GM18909 (cell line): ENCODE measurements at regions not wholly inside any gene's neighbourhood (a gene's known extent, or its start where the extent isn't known, plus 50 kb on each side); places are given as distances from the start of the nearest gene placed in this dataset.
A peak's percentile ranks its signal among the peaks of the same experiment; 100 is the strongest.
"Not testable (repeated sequence)": the region's sequence is repeated elsewhere in the genome, so short reads cannot be mapped to it uniquely, and the experiment has no call there.

Experiments
- ATAC-seq: cut with Tn5 transposase; IDR thresholded peaks from one replicate; pipeline ENCODE4 v1.9.1; 2021; ENCODE audit warnings: mild to moderate bottlenecking; ENCODE audit not compliant: unreplicated experiment, poor library complexity

DNA sequence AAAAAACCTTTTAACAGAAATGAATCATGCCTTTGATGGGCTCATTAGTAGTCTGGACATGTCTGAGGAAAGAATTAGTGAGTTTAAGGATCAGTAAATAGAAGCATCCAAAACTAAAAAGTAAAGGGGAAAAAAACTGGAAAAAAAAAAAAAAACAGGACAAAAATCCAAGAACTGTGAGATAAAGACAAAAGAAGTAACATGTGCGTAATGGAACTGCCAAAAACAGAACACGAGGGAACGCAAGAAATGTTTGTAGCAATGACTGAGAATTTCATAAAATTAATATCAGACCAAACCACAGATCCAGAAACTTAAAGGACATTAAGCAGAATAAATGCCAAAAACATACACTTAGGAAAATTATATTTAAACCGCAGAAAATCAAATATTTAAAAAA lies 77.4 kb downstream of the MS4A13 start:
- ATAC-seq: no peak

GRCh38 chr11:60594998-60595642 lies 79.9 kb downstream of the MS4A13 start:
- ATAC-seq: no peak

DNA sequence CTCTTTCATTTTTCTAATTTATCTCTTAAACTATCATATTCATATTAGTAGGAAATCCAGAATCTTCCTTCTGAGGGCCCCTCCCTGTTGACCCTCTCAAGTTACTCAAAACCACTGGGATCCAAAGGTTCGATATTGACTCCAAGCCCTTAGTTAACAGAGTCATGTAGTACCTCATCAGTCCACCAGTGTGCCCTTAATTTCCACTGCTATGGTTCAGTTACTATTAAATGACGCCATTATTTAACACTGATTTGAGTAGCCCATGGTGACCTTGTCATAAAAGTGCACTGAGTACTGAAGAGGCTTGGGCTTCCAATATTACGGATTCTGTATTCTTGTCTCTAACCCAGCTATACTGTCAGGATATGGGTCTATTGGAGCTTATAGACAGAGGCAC lies 91.9 kb upstream of the MS4A8 start:
- no peak for ATAC-seq

DNA sequence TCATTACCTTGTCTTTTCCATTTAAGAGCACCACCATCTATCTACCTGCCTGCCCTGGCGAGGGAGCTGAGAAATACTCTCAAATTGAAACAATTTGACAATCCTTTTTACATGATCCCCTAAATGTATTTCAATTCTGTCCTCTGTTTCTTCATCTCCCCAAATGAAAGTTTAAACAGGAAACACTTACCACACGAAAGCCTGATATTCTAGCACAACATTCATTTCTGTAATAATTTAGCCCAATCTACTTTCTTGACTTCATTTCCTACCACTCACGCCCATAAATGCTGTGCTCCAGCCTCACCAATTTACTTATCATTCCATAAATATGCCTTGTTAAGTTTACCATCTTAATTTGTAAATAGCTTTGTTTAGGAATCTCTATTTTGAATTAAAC lies 89.8 kb upstream of the MS4A8 start:
- no peak for ATAC-seq

GRCh38 chr11:60610702-60611101 lies 88.7 kb upstream of the MS4A8 start:
- no peak for ATAC-seq

GRCh38 chr11:60615497-60615896 lies 83.9 kb upstream of the MS4A8 start:
- ATAC-seq: no peak

GRCh38 chr11:60621940-60622339 lies 77.5 kb upstream of the MS4A8 start:
- ATAC-seq: not testable (repeated sequence)

DNA sequence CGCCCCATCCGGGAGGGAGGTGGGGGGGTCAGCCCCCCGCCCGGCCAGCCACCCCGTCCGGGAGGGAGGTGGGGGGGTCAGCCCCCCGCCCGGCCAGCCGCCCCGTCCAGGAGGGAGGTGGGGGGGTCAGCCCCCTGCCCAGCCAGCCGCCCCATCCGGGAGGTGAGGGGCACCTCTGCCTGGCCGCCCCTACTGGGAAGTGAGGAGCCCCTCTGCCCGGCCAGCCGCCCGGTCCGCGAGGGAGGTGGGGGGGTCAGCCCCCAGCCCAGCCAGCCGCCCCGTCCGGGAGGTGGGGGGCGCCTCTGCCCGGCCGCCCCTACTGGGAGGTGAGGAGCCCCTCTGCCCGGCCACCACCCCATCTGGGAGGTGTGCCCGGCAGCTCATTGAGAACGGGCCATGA lies 76.6 kb upstream of the MS4A8 start:
- ATAC-seq: not testable (repeated sequence)

DNA sequence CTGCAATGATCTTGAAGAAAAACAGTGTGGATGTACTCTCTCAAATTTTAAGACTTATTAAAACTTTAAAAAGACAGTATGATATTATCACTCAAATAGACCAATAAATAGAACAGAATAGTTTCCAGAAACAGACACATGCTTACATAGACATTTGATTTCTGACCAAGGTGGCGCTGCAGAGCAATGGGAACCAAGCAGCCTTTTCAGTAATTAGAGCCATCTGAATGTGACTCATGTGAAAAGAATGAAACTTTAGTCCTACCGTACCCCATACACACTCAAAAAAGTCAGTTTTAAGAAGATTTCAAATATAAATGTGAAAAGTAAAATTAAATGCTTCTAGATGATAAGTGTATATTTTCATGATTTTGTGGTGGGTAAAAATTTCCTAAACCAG lies 74.2 kb upstream of the MS4A8 start:
- no peak for ATAC-seq

DNA sequence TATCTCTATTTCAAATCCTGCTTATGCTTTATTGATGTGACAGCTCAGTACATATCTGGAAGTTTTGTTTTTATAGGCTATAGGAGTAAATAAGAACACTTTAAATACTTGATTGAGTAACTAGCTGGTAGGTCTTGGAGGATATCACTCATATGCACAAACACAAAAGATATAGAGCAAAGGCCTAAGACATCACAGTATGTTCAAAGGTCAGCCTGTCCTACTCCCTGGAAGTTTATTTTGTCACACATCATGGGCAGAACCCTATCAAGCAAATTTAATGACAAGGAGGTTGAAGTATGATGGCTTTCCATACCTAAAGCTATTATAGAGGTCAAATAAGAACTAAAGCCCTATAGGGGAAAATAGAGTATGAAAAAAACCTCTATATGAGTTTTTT lies 70.0 kb upstream of the MS4A8 start:
- ATAC-seq: no peak

DNA sequence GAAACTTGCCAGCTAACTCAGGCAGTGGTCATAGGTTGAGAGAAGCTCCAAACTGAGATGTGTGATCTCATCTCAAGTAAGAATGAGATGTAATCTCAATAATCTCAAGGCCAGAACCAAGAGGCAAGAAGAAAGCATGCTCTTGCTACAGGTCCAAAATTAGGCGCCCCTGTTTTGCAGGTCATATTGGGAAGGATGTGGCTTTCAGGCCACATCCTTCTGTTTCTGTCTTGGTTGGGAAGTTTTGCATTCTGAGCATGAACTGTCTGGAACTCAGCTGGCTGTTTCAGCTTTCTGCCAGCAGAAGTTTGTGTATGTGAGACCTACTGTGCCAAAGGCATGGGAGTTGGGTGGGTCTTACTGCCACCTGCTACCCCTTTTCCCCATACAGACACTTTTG lies 67.5 kb upstream of the MS4A8 start:
- no peak for ATAC-seq

DNA sequence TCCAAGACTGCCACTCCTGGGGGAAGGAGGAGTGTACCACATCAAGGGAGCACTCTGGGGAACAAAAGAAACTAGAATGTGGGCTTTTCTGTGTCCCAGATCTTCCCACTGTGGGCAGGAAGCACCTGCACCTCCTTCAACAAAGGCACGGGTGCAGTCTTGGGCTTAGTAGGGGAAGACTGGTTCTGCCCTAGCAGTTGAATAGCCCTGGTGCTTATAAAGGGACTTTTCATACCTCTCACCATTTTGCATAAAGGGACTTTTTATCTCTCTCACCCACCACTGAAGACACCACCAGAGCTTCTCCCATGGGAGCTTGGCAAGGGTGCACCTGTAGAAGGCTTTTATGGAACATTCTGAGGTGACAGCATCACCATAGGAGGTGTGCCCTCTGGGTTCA lies 65.8 kb upstream of the MS4A8 start:
- ATAC-seq: peak; percentile 70

- ATAC-seq: peak; percentile 67
These were observed 65.3 kb upstream of the MS4A8 start for GRCh38 chr11:60634126-60634525.

DNA sequence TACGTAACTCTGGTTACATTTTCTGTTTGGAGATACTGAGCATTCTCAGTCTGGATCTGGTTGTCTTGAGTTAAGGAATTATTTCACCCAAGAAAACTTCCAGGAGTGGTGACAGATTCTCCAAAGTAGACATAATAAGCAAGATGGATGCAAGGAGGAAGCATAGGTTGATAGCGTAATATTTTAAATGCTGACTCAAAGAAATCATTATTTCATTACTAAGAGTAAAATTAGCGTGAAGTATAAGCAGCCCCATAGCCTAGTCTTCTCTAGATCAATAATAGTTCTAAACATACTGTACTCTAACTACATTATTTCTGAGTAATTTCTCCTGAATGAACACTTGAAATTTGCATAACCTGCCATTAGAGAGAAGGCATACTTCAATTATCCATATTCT lies 57.5 kb upstream of the MS4A8 start:
- no peak for ATAC-seq

DNA sequence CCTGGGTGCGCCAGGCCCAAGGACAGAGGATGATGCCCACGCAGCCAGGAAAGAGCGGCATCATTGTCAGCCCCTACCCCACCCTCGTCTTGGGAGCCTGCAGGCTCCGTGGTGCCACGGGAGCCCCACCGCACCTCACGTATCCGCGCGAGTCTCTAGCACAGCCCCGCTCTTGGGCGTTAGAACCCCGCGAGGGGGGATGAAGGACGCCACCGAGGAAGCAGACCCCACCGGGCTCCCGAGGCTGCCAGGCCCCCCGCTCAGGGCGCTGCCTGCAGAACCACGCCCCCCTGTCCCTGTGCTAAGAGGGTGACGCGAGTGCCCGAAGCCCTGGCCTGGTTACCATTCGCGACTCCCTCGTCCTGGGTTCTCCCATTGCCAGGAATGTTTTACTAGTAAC lies 52.3 kb upstream of the MS4A8 start:
- no peak for ATAC-seq
